ENCODE measurements at regions not wholly inside any gene's neighbourhood (a gene's known extent, or its start where the extent isn't known, plus 50 kb on each side); places are given as distances from the start of the nearest gene placed in this dataset.

DNA sequence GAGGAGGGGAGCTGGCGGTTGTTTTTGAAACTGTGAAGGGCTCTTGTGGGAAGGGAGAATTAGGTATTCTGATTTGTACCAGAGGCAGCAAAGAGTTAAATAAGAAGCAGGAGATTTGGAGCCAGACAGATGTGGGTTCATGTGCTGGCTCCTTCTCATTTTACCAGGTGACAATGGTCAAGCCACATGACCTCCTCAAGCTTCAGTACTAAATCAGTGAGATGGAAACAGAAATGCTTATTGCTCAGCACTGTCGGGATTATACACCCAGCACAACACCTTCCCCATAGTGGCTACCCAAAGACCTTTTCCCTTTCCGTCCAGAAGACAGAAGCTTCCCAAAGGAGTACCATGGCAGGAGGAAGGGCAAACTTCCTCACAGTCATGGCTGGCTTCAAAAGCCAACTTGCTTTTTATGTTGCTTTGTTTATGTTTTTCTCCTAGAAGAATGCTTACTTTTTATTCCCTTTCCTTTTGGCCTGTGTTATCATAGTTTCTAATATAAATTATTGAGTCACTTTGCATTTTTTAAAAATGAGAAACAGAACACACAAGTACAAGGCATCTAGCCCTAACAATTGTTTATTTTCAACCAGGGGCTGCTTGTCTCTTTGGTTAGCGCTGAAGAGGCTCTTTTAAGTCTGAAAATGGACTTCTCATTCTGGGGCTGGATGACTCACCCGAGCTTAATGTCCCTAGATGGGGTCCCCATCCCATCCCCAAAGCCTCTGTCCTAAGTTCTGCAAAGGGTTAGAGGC lies 181.5 kb upstream of the ZBED5 start:
- no peak for DNase-seq (ENCODE audit: low read depth)

DNA sequence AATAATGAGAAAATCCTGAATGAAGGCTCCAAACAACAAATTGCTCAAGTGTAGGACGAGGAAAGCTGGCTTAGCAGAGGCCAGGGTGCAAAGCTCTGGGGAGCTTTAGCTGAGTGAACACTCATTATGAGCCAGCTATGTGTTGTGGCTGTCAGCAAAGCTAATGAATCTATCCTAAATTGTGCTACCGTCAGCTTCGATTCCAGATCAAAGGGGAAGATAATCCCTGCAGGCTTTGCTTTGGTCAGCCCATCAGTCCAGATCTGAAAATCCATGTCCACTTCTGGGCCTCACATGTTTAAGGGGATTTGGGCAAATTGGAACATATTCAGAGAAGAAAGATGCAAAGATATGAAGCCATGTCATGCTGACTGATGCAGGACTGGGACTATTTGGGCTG lies 180.9 kb upstream of the ZBED5 start:
- no peak for DNase-seq (ENCODE audit: low read depth)

DNA sequence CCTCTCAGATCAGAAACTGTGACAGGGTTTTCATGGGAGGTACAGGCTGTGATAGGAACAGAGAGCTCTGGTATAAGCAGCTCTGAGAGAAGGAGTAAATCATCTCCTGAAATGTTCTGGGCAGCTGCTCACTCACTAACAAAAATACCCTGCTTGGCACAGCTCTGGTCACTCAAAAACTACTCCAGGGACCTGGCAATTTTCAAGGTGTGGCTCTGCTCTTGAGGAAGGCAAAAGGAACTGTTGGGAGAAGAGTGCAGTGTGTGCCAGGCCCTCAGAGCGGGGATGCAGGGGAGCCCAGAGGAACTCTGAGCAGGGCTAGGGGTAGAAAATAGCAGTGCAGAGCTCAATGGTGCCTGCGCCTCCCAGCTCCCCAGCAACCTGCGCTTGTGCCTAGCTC lies 180.5 kb upstream of the ZBED5 start:
- DNase-seq (ENCODE audit: low read depth): no peak

DNA sequence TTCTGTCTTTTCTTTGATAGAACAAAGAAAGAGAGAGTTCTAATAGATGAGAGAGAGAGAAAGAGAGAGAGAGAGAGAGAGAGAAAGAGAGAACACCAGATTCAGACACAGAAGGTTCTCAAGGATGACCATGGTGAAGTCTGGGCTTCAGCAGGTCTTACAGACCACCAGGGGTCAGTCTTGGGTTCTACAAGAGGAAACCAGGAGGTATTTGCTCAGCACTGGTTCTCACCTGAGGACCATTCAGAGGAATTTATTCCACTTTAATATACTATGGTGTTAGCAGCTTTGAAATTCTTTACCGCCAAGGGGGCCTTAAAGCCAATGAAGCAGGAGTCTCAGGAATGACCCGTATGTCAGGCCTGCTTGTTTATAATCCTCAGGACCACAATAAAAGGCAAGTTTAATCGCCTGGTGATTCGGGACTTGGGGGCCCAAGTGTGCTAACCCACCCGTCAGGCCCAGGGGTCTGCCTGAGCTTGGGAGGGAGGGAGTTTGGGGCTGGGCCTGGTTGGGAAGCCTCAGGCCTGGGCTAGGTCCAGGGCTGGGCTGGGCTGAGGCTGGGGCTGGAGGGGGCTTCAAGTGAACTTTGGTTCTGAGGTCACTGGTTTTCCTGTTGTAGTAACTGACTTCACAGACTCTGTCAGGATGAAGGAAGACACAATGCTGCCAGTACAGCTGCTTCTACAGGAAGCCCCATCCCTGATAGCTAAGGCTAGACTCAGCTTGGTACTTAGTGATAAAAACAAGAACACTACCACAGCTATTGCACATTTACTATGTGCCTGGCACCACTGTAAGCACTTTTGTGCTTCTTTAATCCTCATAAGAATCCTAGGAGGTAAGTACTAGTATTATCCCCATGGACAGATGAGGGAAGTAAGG lies 179.2 kb upstream of the ZBED5 start:
- DNase-seq (ENCODE audit: low read depth): peak; percentile 61

GRCh38 chr11:11036185-11036847 lies 178.5 kb upstream of the ZBED5 start:
- no peak for DNase-seq (ENCODE audit: low read depth)

DNA sequence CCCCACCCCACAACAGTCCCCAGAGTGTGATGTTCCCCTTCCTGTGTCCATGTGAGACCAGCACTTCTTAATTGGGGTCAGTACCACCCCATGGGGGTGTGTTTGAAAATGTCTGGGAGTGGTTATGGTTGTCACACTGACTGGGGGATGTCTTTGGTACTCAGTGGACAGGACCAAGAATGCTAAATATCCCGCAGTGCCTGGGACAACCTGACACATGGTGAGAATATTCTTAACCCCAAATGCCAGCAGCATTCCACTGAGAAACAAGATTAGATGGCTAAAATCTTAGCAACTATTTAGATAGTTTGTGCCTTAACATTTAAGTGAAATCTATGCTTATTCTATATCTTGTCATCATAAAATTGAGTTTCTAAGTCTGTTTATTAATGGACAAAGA lies 177.5 kb upstream of the ZBED5 start:
- DNase-seq (ENCODE audit: low read depth): no peak

DNA sequence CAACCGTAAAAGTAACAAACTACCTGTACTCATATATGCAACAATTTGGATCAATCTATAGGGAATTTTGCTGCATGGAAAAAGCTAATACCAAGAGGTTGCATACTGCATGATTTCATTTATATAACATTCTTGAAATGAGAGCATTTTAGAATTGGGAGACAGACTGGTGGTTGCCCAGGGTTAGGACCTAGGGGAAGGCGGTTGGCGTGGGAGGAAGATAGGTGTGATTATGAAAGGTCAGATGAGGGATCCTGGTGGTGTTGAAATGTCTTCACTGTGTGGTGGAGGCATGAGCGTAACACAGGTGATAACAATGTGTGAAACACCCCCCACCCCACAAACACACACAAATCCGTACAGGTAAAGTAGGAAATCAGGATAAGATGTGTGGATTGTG lies 176.6 kb upstream of the ZBED5 start:
- no peak for DNase-seq (ENCODE audit: low read depth)

- DNase-seq (ENCODE audit: low read depth): no peak
Measured at GRCh38 chr11:11032066-11032465, 174.2 kb upstream of the ZBED5 start.

- DNase-seq (ENCODE audit: low read depth): no peak
Measured at GRCh38 chr11:11029027-11029426, 171.2 kb upstream of the ZBED5 start.

DNA sequence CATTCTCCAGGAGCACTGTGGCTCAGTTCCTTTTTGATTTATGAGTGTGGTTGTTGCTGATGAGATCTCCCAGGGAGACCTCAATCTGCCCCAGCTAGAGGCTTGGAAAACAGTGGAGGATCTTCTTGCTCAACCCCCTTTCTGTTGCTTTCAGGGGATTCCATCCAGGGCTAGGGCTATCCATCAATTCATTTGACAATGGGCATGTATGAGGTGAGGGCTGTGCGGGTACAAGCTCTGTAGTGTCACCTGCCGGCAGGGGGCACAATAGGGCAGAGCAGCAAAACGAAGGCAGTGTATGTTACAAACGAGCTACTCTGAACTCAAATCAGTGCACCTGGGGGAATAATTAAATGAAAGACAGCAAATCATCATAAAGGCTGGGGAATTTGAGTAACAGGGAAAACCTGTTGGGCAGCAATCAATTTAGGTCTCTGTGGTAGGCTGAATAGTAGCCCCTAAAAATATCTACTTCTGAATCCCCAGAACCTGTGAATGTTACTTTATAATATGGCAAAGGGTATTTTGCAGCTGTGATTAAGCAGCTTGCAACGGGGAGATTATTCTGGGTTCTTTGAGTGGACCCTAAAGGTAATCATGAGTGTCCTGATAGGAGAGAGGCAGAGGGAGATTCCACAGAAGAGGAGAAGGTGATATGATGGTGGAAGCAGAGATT lies 170.3 kb upstream of the ZBED5 start:
- peak; percentile 70 for DNase-seq (ENCODE audit: low read depth)

DNA sequence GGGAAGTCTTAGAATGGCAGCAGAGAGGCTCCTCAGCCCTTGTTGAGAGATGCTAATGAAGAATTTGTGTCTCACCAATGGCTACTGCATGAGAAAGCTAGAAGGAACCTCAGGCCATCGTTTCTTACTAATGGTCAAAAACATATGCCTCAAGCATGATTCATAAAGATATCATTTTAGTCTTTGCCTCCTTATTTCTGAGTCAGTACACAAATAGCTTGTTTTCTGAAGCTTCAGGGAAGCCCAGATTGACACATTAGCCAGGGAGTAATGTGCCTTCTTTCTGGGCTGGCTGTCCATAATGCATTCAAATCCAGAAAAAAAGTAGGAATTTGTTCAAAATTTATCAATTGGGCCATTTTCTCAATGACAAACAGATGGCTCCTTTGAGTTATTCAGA lies 169.4 kb upstream of the ZBED5 start:
- DNase-seq (ENCODE audit: low read depth): peak; percentile 67

GRCh38 chr11:11025087-11025486 lies 167.2 kb upstream of the ZBED5 start:
- DNase-seq (ENCODE audit: low read depth): peak; percentile 56

DNA sequence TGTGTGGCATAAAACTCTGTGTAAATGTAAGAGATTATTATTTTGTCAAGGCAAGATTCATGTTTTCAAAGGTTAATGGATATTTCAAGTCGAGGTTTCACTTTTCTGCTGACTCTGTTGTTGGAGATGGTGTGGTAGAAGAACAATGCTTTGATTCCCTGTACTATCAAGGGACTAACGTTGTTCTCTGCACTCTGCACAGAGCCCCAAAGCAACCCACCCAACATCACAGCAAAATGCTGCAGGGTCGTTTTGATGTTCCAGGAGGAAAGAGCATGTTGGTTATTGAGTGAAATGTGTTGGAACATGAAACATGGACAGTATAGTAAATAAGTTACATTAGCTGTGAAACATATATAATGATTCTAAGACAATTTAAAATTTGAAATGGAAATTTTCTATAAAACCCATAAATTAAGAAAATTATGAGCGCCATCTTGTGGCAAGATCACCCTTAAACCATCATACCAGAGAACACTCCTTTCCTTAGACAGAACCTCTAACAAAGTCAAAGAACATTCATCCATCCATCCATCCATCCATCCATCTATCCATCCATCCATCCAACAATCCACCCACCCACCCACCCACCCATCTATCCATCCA lies 164.4 kb upstream of the ZBED5 start:
- DNase-seq (ENCODE audit: low read depth): peak; percentile 25

GRCh38 chr11:11021563-11021962 lies 163.7 kb upstream of the ZBED5 start:
- DNase-seq (ENCODE audit: low read depth): no peak

- peak; percentile 20 for DNase-seq (ENCODE audit: low read depth)
Measured at GRCh38 chr11:11020747-11021149, 162.9 kb upstream of the ZBED5 start.

DNA sequence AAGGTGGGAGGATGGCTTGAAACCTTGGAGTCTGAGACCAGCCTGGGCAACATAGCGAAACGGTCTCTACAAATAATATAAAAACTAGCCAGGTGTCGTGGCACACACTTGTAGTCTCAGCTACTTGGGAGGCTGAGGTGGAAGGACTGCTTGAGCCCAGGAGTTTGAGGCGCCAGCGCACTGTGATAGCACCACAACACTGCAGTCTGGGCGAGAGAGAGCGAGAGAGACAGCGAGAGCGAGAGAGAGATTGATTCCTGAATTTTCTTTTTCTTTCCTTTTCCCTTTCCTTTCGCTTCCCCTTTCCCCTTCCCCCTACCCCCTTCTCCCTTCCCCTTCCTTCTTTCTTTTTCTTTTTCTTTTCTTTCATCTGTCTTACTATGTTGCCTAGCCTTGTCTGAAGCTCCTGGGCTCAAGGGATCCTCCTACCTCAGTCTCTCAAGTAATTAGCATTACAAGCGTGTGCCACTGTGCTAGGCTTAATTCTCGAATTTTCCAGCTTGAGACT lies 162.4 kb upstream of the ZBED5 start:
- DNase-seq (ENCODE audit: low read depth): no peak

GRCh38 chr11:11016943-11017342 lies 159.1 kb upstream of the ZBED5 start:
- no peak for DNase-seq (ENCODE audit: low read depth)

DNA sequence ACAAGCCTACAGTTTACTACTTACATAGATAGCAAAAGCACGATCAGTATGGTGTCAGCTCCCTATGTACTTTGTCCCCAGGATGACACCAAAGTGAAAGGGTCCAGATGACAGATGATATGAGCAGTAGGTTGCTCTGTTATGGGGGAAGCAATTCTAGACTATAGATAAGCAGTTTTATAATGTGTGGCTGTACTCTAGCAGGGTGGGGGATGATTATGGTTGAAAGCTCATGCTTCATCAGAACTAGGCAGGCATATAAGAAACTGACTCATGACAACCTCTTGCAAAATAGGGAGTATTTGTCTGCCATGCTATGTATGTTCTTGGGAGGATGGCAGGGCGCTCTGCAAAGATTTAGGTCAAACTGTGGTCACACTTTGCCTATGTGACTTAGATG lies 158.2 kb upstream of the ZBED5 start:
- DNase-seq (ENCODE audit: low read depth): no peak

DNA sequence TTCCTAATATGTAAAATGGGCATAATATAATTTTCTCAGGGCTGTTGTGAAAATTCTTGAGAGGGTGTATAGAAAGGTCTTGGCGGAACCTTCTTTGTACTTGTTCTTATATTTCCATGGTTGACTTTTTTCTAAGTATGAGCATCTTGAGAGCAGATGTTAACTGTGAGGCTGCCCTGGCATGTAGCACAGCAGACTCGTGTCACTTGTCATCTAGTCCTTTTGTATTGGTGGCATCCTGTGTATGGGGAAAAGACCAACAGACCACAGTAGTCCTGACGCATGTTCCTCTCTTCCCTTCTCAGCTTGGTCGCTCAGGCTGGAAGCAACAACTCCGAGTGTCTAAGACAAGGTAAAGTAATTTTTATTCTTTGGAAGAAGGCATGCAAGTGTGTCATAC lies 153.8 kb upstream of the ZBED5 start:
- DNase-seq (ENCODE audit: low read depth): no peak

DNA sequence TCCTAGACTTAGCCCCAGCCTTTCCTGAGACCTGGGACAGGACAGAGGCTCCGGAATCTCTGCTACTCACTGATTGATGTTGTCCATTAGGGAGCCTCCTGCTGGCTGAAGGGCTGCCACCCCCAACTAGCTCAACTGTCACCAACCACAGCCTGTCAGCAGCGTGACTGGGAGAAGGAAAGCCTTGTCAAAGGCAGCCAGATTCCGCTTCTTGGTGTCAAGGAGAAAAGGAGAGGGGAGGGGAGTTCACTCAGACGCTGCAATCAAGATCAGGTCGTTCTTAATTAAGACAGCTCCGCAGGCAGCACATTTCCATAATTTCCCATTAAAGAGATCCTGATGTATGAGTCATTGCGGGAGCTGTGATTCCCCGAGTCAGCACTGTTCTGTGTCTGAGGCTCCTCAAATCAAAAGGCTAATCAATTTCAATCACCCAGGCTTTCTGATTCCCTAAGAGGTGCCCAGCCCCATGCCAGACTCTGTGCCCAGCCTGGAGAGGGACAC lies 152.8 kb upstream of the ZBED5 start:
- DNase-seq (ENCODE audit: low read depth): peak; percentile 47

DNA sequence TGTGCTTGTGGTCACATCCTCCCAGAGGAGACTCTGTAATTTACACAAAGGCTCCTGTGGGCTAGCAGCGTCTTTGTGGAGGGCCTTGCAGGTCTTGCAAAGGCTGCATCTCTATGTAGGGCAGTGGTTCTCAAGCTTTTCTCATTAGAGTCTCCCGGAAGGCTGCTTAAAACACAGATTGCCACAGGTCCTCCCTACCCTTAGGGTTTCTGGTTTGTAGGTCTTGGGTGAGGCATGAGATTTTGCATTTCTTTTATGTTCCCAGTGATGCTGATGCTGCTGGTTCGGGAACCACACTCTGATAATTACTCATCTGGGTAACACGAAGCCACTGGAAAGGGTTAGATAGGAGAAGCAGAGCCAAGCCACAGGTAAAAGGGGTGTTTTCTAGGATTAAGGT lies 151.3 kb upstream of the ZBED5 start:
- DNase-seq (ENCODE audit: low read depth): no peak
